ENCODE measurements at regions not wholly inside any gene's neighbourhood (a gene's known extent, or its start where the extent isn't known, plus 50 kb on each side); places are given as distances from the start of the nearest gene placed in this dataset.
A peak's percentile ranks its signal among the peaks of the same experiment; 100 is the strongest.
"Not testable (repeated sequence)": the region's sequence is repeated elsewhere in the genome, so short reads cannot be mapped to it uniquely, and the experiment has no call there.

GRCh38 chr17:68097161-68097805 lies 61.7 kb downstream of the KPNA2 start:
- DNase-seq = no peak

GRCh38 chr17:68099341-68099753 lies 63.8 kb downstream of the KPNA2 start:
- DNase-seq = not testable (repeated sequence)

GRCh38 chr17:68100000-68100641 lies 64.6 kb downstream of the KPNA2 start:
- DNase-seq = no peak

DNA sequence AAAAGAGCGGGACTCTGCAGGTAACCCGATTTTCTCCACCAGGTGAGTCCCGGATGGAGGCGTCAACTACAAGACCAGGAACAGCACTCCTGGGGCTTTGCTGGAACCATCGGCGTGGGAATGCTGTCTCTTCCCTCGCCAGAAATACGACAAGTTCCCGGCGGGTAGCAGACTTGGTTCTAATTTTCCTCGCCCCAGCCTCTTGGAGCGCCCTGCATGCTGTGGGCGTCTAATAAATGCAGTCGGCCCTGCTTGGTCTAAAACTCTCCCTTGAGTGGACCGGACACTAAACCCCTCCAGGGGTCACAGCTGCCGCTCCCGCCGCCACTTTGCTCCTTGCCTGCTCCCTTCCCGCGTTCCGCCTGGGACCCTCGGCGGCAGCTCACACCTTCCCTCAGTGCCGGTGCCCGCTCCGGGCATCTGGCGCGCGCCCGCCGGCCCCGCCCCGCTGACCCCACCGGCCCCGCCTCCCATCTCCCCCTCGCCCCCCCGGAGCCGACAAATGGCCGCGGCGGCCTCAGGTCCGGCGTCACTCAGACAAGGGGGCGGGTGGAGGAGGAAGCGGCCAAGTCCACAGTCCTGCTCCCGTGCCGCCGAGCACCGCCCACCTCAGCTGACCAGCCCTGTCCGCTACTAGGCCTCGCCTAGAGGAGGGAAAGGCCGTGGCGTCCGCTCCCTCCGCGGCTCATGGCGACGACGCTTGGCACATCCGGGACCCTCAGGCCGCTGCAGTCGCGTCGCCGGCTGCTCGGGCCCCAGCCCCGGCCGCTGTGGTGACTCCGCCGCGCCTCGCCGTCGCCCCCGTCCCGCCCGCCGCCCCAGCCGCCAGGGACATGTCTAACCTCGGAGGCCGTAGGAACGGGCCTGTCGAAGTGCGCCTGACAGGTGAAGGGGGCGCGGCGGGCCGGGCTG lies 65.8 kb downstream of the KPNA2 start:
- DNase-seq = peak; percentile 59

DNA sequence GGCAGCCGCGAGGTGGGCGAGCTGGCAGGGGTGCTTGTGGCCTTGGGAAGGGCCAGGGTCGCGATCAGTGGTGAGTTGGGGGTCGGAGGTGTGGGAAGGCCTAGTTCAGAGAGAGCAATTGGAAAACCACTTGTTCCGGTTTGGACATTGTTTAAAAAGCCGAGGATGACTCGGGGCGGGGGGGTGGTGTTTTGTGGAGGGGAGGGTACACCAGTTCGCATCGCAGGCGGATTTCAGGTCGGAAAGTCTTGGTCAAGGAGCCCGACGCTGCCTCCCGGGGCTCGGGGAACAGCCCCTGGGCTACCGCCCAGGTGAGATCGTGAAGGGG lies 66.4 kb downstream of the KPNA2 start:
- DNase-seq = no peak

DNA sequence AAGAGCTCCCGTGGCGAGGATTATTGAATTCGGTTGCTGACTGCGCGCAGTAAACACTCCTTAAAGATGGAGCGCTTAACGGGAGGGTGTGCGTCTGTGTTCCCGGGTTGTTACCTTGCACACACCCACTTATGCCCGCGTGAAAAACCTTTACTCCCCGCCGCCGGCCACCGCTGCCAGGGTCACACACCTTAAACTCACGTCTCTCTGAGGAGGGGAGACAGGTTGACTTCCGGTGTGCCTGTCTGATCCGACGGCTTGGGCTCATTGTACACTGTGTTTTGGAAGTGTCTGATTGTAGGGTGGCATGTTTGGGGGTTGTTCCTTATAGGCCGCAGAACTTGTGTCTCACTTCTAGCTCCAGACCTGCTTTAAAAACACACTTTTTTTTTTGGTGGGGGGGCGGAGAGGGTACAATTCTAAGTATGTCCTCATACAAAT lies 66.8 kb downstream of the KPNA2 start:
- no peak for DNase-seq

DNA sequence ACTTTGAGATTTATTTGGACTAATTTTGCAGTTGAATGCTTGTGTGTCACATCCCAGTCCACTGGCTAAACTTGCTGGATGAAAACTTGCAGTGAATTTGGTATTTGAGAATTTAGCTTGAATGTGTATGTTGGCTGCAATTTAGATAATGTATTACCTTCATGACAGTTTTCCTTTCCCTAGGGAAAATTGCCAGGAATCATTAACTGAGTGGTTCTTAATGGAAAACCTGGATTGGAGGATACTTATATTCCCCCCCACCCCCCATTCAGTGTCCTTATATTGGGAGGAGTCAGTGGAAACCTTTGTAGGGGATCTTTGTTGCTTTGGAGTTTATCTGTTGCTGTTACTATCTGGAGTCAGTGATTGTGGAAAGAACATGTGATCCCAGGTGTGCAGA lies 67.6 kb downstream of the KPNA2 start:
- no peak for DNase-seq

DNA sequence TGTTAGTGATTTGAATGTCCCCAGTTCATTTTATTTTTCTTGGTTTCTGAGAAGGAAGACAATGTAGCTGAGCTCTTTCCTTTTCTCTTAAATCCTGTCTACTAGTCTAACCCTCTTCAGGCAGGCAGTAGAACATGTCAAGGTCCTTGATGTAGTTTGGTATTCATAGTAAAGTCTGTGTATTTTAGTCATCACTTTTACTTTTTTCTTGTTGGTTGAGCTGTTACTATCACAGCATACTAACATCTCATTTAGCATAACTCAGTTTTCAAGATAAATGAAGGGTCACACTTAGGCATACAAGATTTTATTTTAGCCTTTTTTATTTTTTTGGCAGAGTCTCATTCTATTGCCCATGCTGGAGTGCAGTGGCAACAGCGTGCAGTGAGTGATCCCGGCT lies 70.5 kb downstream of the KPNA2 start:
- DNase-seq = no peak

- no peak for DNase-seq
Observed at GRCh38 chr17:68107373-68107772, 71.8 kb downstream of the KPNA2 start.

DNA sequence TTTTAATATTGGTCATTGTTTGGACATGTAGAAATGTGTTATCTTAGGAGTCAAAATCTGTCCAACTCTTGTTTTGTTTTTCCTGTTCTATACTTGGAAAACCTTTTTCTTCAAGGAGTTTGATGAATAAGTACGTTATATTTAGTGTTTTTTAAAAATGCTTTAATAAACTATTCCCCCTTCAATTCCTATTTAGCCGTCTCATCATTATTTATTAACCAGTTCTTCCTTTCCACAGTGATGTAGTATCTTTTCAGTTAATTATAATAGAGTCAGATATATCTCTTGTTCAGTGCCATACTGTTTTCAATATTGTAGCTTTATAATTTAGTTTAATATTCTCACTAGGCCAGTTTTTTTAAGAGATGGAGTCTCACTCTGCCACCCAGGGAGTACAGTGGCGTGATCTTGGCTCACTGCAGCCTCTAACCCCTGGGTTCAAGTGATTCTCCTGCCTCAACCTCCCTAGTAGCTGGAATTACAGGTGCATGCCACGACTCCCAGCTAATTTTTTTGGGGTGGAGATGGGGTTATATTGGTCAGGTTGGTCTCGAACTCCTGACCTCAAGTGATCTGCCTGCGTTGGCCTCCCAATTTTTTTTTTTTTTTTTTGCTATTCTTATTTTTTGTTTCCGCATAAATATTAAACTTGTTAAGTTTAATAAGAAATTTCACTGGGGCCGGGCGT lies 72.9 kb downstream of the KPNA2 start:
- DNase-seq = no peak

- DNase-seq = not testable (repeated sequence)
Observed at GRCh38 chr17:68109404-68109803, 73.9 kb downstream of the KPNA2 start.

- not testable (repeated sequence) for DNase-seq
Observed at GRCh38 chr17:68116211-68116610, 80.7 kb downstream of the KPNA2 start.

DNA sequence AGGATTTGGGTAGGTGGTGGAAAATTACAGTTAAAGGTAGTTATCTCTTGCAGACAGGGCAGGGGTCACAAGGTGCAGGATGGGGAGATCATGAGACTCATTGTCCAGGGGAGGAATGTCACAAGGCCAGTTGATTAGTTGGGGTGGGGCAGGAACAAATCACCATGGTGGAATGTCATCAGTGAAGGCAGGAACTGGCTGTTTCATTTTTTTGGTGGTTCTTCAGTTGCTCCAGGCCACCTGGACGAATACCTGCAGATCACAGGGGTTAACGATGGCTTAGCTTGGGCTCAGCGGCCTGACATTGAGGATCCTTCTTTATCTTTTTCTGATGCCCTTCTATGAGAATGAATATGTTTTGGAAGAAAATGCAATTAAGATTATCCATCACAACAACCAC lies 87.1 kb downstream of the KPNA2 start:
- no peak for DNase-seq

- no peak for DNase-seq
Observed at GRCh38 chr17:68125111-68125870, 89.8 kb downstream of the KPNA2 start.

DNA sequence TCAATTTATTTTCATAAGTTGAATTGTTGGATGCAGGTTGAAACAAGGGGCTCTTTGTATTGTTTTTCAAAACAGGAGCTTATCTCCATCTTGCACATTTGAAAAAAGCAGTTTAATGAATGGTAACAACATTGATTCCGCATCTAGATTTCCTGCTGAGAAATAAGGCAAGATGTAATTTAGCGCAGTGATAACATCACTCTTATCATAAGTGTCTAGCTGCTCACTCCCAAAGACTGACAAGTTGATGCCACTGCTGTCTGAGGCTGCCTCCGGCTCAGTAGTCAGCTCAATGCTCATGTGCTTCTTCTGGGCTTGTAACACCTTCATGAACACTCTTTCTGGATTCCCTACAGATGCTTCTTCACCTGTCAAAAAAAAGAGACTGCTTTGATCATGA lies 92.4 kb downstream of the KPNA2 start:
- DNase-seq = no peak

DNA sequence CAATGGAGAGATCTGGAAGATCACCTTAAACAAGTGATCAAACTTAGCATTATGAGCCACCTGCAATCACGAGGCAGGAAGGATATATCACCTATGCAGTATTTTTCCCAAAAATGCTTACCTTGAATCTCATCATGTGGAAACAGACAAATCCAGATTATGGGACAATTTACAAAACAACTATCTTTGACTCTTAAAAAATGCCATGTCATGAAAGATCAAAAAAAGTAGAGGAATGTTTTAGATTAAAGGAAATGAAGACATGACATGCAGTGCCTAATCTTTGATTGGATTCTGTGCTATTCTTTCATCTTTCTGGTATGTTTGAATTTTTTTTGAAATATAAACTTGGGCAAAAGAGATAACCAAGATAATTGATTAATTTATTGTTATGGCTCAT lies 95.9 kb downstream of the KPNA2 start:
- no peak for DNase-seq

GRCh38 chr17:68133346-68134045 lies 98.0 kb downstream of the KPNA2 start:
- DNase-seq = no peak

DNA sequence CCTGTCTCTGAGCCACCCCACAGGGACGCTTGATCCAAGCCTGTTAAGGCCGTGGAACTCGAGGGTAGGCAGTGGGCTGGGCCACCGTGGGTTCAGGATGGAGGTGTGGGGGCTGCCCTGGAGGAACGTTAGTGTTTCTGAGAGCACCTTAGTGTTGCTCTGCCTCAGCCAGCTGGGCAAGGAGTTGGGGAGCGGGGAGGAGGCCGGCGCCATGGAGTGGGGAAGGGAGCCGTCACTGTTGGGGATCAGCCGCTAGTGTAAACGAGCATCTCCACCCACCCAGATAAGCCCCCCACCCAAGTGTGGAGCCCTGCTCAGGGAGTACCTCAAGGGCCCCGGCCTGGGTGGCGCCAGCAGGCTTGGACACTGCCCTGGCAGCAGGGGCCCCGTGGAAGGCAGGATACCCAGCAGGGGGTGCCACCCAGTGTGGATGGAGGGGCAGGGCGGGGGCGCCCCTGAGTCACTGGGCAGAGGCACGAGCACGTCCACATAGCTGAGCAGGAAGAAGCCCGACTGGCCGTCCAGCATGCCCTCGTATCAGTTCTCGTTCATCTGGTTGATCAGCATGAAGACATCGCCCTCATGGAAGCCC lies 98.6 kb downstream of the KPNA2 start:
- no peak for DNase-seq

DNA sequence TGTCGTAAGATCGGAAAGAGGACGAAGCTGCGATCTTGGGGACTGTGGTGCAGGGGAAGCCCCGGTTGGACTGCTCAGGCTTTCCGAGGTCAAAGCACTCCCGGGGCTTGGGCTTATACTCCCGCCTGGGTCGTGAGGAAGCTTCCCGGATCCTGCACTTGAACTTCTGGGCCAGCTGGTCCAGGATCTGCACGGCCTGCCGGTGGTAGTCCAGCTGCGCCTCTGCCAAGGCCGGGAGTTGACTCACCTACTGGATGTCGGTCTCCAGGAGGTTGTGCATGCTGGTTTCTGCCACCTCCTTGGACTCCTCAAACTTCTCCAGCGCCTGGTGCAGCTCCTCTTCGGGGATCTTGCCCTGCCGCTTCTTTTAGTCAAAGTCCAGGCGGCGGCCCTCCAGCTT lies 99.2 kb downstream of the KPNA2 start:
- no peak for DNase-seq

DNA sequence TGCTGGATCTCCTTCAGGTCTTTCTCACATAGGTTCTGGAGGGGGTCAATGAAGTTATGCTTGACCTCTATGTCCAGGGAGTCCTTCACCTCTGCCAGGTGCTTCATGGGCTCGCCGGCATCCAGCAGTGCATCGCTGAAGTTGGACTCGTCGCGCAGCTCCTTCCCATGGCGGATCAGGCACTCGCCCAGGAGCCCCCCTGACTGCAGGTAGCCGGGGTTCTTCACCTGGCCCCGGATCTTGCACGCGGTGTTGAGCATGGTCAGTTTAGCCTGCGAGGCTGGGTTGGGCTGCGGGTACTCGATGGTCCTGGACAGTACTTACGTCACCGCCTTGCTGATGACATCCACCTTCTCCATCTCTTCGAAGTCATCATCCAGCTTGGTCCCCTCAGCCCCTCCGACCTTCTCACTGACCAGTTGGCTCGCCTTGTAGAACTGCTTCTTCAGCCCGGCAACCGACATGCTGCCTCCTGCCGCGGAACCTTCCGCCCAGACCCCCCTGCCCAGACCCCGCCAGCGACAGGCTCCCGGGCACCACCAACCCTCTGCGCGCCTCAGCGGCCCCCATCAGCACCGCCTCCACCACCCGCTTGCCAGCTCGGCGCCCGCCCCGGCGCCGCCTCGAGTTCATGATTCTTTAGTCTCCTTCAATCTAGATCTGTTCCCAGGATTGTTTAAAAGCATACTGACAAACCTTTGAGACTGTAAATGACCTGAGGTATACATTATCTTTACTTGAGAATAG lies 99.8 kb downstream of the KPNA2 start:
- DNase-seq = no peak

DNA sequence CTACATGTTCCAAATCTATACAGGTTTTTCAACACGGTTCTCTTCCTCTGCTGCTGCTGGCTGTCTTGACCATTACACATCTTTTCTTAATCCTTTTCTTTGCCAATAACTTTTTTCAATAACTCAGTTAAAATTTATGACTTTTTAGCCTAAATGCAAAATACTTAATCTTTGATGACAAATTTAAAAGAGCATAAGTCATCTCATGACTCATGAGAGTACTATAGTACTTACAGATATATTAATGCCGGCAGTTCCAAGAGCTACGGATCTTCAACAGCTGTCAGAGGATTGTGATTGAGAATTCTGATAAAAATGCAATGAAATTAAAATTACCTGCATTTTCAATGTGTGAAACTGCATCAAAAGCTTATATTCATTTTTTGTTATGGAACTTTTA lies 105.5 kb downstream of the KPNA2 start:
- DNase-seq = no peak
